GM23338 (cell line): ENCODE measurements at regions not wholly inside any gene's neighbourhood (a gene's known extent, or its start where the extent isn't known, plus 50 kb on each side); places are given as distances from the start of the nearest gene placed in this dataset.

Experiments used
- ATAC-seq: fragments of 200-7000 bp; cut with Tn5 transposase; 3 replicates; pipeline ENCODE4 v1.9.1; 2020
- DNase-seq: peaks from one replicate; pipeline ENCODE4 v3.0.0-alpha.2; 2015; ENCODE audit warnings: low spot score
- H2AFZ ChIP-seq: fragments of 200-600 bp; sonication (generic); 2 replicates; pipeline ENCODE4 v1.8.0; 2016; ENCODE audit warnings: antibody characterized with exemption, mild to moderate bottlenecking, moderate library complexity
- H3F3A ChIP-seq: fragments of 200-600 bp; sonication (generic); replicated peaks from 2 replicates; pipeline ENCODE4 v1.8.0; 2017; ENCODE audit warnings: antibody characterized with exemption, mixed run types, low read depth
- H3K27ac ChIP-seq: fragments of 200-600 bp; sonication (generic); 2 replicates; pipeline ENCODE4 v1.6.1; 2016; ENCODE audit warnings: low read depth
- H3K27me3 ChIP-seq: fragments of 200-600 bp; sonication (generic); 2 replicates; pipeline ENCODE4 v1.8.0; 2016; ENCODE audit warnings: mild to moderate bottlenecking, mixed run types, moderate library complexity; ENCODE audit not compliant: insufficient read depth
- H3K36me3 ChIP-seq: fragments of 200-600 bp; sonication (generic); 2 replicates; pipeline ENCODE4 v1.8.0; 2016; ENCODE audit warnings: mild to moderate bottlenecking; ENCODE audit not compliant: insufficient read depth
- H3K4me1 ChIP-seq: fragments of 200-600 bp; sonication (generic); 2 replicates; pipeline ENCODE4 v1.8.0; 2016; ENCODE audit warnings: mild to moderate bottlenecking, moderate library complexity; ENCODE audit not compliant: insufficient read depth
- H3K4me2 ChIP-seq: fragments of 200-600 bp; sonication (generic); 2 replicates; pipeline ENCODE4 v1.7.1; 2017; ENCODE audit warnings: mixed run types
- H3K4me3 ChIP-seq: fragments of 200-600 bp; sonication (generic); 2 replicates; pipeline ENCODE4 v1.6.1; 2016; ENCODE audit warnings: mixed run types
- H3K79me2 ChIP-seq: fragments of 200-600 bp; sonication (generic); replicated peaks from 2 replicates; pipeline ENCODE4 v1.8.0; 2017; ENCODE audit warnings: mild to moderate bottlenecking; ENCODE audit not compliant: insufficient read depth
- H3K9me2 ChIP-seq: fragments of 200-600 bp; sonication (generic); 2 replicates; pipeline ENCODE4 v1.8.0; 2017; ENCODE audit not compliant: insufficient read depth
- H4K20me1 ChIP-seq: fragments of 200-600 bp; sonication (generic); replicated peaks from 2 replicates; pipeline ENCODE4 v1.8.0; 2017; ENCODE audit warnings: mild to moderate bottlenecking; ENCODE audit not compliant: insufficient read depth
- H3K27ac Mint-ChIP-seq: 2 replicates; pipeline ENCODE4 v1.8.0; 2020; ENCODE audit warnings: inconsistent platforms, mild to moderate bottlenecking, moderate library complexity, mixed read lengths
- H3K27me3 Mint-ChIP-seq: 3 replicates; pipeline ENCODE4 v1.8.0; 2022; ENCODE audit warnings: low read depth, mild to moderate bottlenecking, moderate library complexity, mixed read lengths, inconsistent platforms; ENCODE audit not compliant: insufficient read depth, poor library complexity
- H3K36me3 Mint-ChIP-seq: 3 replicates; pipeline ENCODE4 v1.8.0; 2021; ENCODE audit warnings: low read depth, mild to moderate bottlenecking, inconsistent platforms, moderate library complexity, mixed read lengths
- H3K4me1 Mint-ChIP-seq: 3 replicates; pipeline ENCODE4 v1.8.0; 2020; ENCODE audit warnings: mild to moderate bottlenecking, inconsistent platforms, mixed read lengths
- H3K4me3 Mint-ChIP-seq: 3 replicates; pipeline ENCODE4 v1.8.0; 2021; ENCODE audit warnings: moderate library complexity, mild to moderate bottlenecking, inconsistent platforms, mixed read lengths
- H3K9me3 Mint-ChIP-seq: 3 replicates; pipeline ENCODE4 v1.8.0; 2020; ENCODE audit warnings: moderate library complexity, mild to moderate bottlenecking, inconsistent platforms, mixed read lengths
- EZH2 ChIP-seq: fragments of 200-600 bp; sonication (generic); IDR thresholded peaks from one replicate; pipeline ENCODE4 v1.8.0; 2017; ENCODE audit warnings: antibody characterized with exemption, mild to moderate bottlenecking, low read depth; ENCODE audit not compliant: unreplicated experiment
- JUNB ChIP-seq: IDR thresholded peaks from one replicate; pipeline ENCODE4 v1.6.1; 2016; ENCODE audit warnings: antibody characterized with exemption; ENCODE audit not compliant: unreplicated experiment
- NANOG ChIP-seq: IDR thresholded peaks from 2 replicates; pipeline ENCODE4 v1.6.1; 2016; ENCODE audit warnings: antibody characterized with exemption, borderline replicate concordance
- ZNF331 ChIP-seq: fragments of 250-450 bp; sonication (Bioruptor Pico); IDR thresholded peaks from 2 replicates; pipeline ENCODE4 v1.5.0; 2020; ENCODE audit warnings: low read depth, mild to moderate bottlenecking, moderate library complexity
- TF ChIP-seq, protein P1 (sequence below), 2 experiments: fragments of 200-600 bp in 1 of 2; sonication (generic) in 1 of 2; conservative IDR thresholded peaks; 2 replicates each; pipeline versions ENCODE4 v1.5.1 to v1.6.1; 2016 to 2017; ENCODE audit warnings: antibody characterized with exemption in 2 of 2, low read depth in 2 of 2, mild to moderate bottlenecking in 2 of 2, moderate library complexity in 1 of 2
- TF ChIP-seq, protein P2 (sequence below): fragments of 250-450 bp; sonication (Bioruptor Pico); IDR thresholded peaks from 2 replicates; pipeline ENCODE4 v1.5.0; 2020; ENCODE audit warnings: mild to moderate bottlenecking, moderate library complexity

DNA sequence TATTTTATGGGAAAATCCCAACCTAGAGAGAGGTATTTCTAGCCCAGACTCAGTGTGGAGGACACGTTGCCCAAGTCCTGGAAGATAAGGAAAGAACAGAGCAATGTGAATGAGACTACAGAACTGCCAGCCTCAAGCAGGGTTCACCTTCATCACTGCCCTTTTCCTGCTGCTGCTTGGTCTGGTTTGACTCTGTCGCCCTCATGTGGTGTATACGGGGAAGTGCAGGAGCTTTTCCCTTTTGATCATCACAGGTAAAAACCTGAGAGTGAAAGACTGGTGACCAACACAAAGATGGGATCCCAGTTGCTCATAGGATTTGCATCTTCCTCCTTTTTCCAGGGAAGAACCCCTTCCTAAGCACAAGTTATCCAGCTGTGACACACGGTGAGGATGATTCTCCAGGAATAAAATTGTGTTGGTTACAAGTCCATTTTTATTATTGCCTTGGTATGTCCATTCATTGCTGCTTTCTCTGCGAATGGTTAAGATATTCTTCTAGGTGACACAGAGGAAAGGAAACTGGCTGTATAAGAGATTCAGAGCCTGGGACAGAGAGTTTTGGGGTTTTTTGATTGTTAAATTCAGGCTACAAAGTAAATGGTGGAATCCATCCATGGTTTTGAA lies 89.5 kb upstream of the CD53 start (continued):
- TF ChIP-seq, protein P1, sequence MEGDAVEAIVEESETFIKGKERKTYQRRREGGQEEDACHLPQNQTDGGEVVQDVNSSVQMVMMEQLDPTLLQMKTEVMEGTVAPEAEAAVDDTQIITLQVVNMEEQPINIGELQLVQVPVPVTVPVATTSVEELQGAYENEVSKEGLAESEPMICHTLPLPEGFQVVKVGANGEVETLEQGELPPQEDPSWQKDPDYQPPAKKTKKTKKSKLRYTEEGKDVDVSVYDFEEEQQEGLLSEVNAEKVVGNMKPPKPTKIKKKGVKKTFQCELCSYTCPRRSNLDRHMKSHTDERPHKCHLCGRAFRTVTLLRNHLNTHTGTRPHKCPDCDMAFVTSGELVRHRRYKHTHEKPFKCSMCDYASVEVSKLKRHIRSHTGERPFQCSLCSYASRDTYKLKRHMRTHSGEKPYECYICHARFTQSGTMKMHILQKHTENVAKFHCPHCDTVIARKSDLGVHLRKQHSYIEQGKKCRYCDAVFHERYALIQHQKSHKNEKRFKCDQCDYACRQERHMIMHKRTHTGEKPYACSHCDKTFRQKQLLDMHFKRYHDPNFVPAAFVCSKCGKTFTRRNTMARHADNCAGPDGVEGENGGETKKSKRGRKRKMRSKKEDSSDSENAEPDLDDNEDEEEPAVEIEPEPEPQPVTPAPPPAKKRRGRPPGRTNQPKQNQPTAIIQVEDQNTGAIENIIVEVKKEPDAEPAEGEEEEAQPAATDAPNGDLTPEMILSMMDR (conservative IDR thresholded peaks at IDR 0.05; ENCODE audit: low read depth in 2 of 2): peak; percentile 89 to 96
- TF ChIP-seq NANOG: no peak

DNA sequence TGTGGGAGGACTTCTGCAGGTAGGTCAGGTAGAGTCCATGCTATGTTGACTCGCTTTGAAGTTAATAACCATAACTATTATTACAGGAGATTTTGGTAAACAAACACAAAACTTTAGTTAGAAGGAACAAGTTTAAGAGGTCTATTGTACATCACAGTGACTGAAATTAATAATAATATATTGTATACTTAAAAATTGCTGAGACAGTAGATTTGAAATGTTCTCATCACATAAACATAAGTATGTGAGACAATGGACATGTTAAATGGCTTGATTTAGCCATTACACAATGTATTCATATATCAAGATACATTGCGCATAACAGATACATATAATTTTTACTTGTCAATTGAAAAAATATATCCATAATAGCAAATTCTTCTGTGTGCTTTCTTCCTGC lies 91.4 kb upstream of the CD53 start:
- H2AFZ ChIP-seq: no peak overlapping the region
- H3K27ac ChIP-seq: no peak overlapping the region
- no peak overlapping the region for H3K4me3 ChIP-seq
- H3K4me1 ChIP-seq: peaks cover 5% of the 10 kb centered on the region; the same call in 1 of the 2 replicates
- H3K27me3 Mint-ChIP-seq: peaks cover 12% of the 10 kb centered on the region
- no peaks in the 10 kb centered on the region for H3K36me3 ChIP-seq
- no peaks in the 10 kb centered on the region for H3K79me2 ChIP-seq
- peaks cover 16% of the 10 kb centered on the region for H3K27me3 ChIP-seq
- H3K4me3 Mint-ChIP-seq: no peak overlapping the region
- no peak for TF ChIP-seq NANOG
- TF ChIP-seq ZNF331 (CRISPR knock-in tag): no peak
- TF ChIP-seq EZH2: no peak
- no peak for TF ChIP-seq JUNB
- TF ChIP-seq, protein P2, sequence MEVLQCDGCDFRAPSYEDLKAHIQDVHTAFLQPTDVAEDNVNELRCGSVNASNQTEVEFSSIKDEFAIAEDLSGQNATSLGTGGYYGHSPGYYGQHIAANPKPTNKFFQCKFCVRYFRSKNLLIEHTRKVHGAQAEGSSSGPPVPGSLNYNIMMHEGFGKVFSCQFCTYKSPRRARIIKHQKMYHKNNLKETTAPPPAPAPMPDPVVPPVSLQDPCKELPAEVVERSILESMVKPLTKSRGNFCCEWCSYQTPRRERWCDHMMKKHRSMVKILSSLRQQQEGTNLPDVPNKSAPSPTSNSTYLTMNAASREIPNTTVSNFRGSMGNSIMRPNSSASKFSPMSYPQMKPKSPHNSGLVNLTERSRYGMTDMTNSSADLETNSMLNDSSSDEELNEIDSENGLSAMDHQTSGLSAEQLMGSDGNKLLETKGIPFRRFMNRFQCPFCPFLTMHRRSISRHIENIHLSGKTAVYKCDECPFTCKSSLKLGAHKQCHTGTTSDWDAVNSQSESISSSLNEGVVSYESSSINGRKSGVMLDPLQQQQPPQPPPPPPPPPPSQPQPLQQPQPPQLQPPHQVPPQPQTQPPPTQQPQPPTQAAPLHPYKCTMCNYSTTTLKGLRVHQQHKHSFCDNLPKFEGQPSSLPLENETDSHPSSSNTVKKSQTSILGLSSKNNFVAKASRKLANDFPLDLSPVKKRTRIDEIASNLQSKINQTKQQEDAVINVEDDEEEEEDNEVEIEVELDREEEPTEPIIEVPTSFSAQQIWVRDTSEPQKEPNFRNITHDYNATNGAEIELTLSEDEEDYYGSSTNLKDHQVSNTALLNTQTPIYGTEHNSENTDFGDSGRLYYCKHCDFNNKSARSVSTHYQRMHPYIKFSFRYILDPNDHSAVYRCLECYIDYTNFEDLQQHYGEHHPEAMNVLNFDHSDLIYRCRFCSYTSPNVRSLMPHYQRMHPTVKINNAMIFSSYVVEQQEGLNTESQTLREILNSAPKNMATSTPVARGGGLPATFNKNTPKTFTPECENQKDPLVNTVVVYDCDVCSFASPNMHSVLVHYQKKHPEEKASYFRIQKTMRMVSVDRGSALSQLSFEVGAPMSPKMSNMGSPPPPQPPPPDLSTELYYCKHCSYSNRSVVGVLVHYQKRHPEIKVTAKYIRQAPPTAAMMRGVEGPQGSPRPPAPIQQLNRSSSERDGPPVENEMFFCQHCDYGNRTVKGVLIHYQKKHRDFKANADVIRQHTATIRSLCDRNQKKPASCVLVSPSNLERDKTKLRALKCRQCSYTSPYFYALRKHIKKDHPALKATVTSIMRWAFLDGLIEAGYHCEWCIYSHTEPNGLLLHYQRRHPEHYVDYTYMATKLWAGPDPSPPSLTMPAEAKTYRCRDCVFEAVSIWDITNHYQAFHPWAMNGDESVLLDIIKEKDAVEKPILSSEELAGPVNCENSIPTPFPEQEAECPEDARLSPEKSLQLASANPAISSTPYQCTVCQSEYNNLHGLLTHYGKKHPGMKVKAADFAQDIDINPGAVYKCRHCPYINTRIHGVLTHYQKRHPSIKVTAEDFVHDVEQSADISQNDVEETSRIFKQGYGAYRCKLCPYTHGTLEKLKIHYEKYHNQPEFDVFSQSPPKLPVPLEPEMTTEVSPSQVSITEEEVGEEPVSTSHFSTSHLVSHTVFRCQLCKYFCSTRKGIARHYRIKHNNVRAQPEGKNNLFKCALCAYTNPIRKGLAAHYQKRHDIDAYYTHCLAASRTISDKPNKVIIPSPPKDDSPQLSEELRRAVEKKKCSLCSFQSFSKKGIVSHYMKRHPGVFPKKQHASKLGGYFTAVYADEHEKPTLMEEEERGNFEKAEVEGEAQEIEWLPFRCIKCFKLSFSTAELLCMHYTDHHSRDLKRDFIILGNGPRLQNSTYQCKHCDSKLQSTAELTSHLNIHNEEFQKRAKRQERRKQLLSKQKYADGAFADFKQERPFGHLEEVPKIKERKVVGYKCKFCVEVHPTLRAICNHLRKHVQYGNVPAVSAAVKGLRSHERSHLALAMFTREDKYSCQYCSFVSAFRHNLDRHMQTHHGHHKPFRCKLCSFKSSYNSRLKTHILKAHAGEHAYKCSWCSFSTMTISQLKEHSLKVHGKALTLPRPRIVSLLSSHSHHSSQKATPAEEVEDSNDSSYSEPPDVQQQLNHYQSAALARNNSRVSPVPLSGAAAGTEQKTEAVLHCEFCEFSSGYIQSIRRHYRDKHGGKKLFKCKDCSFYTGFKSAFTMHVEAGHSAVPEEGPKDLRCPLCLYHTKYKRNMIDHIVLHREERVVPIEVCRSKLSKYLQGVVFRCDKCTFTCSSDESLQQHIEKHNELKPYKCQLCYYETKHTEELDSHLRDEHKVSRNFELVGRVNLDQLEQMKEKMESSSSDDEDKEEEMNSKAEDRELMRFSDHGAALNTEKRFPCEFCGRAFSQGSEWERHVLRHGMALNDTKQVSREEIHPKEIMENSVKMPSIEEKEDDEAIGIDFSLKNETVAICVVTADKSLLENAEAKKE (CRISPR knock-in tag): no peak
- H4K20me1 ChIP-seq: no peaks in the 10 kb centered on the region
- H3F3A ChIP-seq: no peaks in the 10 kb centered on the region
- no peaks in the 10 kb centered on the region for H3K9me2 ChIP-seq
- H3K4me2 ChIP-seq: no peak overlapping the region
- H3K27ac Mint-ChIP-seq: no peak overlapping the region
- DNase-seq (no peak), ATAC-seq (no peak)
- no peaks in the 10 kb centered on the region for H3K36me3 Mint-ChIP-seq
- H3K4me1 Mint-ChIP-seq: peaks cover 9% of the 10 kb centered on the region
- H3K9me3 Mint-ChIP-seq: no peaks in the 10 kb centered on the region
